ENCODE measurements at regions not wholly inside any gene's neighbourhood (a gene's known extent, or its start where the extent isn't known, plus 50 kb on each side); places are given as distances from the start of the nearest gene placed in this dataset.

- Histone ChIP-seq H3K27ac (ENCODE audit: low read depth, low read length) (no peak overlapping the region), H3K36me3 (ENCODE audit: control insufficient read depth, insufficient read depth, low read length) (no peaks in the 10 kb centered on the region), H3K27me3 (ENCODE audit: control insufficient read depth, insufficient read depth, low read length) (no peaks in the 10 kb centered on the region), H3K4me3 (ENCODE audit: low read length) (no peak overlapping the region), H3K4me1 (ENCODE audit: control insufficient read depth, insufficient read depth, low read length) (no peaks in the 10 kb centered on the region), H3K9ac (ENCODE audit: low read length) (no peak overlapping the region)
Measured at GRCh38 chr2:209367075-209367747, 56.6 kb upstream of the MAP2 start.

DNA sequence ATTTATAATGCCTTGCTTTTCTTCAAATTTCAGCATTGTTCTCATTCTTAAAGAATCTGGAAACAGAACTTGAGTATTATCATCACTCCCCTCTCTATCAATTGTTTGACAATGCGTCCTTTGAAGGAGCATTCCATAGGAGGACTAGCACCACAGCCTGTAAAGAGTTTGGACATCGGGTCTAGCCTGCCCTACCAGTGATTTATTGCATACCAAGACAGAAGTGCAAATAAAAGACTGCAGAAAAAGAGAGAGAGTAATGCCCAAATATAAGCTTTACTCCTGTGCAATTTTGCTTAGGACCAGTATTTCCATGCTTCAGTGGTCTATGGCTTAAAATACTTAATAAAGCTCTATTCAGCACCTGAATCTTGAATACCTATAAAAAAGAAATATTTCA is 55.4 kb upstream of the MAP2 start:
- Histone ChIP-seq H3K36me3 (ENCODE audit: control insufficient read depth, insufficient read depth, low read length) (no peaks in the 10 kb centered on the region), H3K4me3 (ENCODE audit: low read length) (no peak overlapping the region), H3K9ac (ENCODE audit: low read length) (no peak overlapping the region), H3K27ac (ENCODE audit: low read depth, low read length) (no peak overlapping the region), H3K4me1 (ENCODE audit: control insufficient read depth, insufficient read depth, low read length) (no peaks in the 10 kb centered on the region), H3K27me3 (ENCODE audit: control insufficient read depth, insufficient read depth, low read length) (no peaks in the 10 kb centered on the region)

- Histone ChIP-seq H3K4me1 (ENCODE audit: control insufficient read depth, insufficient read depth, low read length) (no peaks in the 10 kb centered on the region), H3K9ac (ENCODE audit: low read length) (no peak overlapping the region), H3K27me3 (ENCODE audit: control insufficient read depth, insufficient read depth, low read length) (no peaks in the 10 kb centered on the region), H3K36me3 (ENCODE audit: control insufficient read depth, insufficient read depth, low read length) (no peaks in the 10 kb centered on the region), H3K27ac (ENCODE audit: low read depth, low read length) (no peak overlapping the region), H3K4me3 (ENCODE audit: low read length) (no peak overlapping the region)
Measured at GRCh38 chr2:209368914-209369313, 54.9 kb upstream of the MAP2 start.

- H3K27me3 ChIP-seq (ENCODE audit: control insufficient read depth, insufficient read depth, low read length), result no peaks in the 10 kb centered on the region
- H3K9ac ChIP-seq (ENCODE audit: low read length), result no peak overlapping the region
- no peaks in the 10 kb centered on the region for H3K4me1 ChIP-seq (ENCODE audit: control insufficient read depth, insufficient read depth, low read length)
- H3K4me3 ChIP-seq (ENCODE audit: low read length), result no peak overlapping the region
- no peaks in the 10 kb centered on the region for H3K36me3 ChIP-seq (ENCODE audit: control insufficient read depth, insufficient read depth, low read length)
- no peak overlapping the region for H3K27ac ChIP-seq (ENCODE audit: low read depth, low read length)
Measured at GRCh38 chr2:209369656-209370055, 54.2 kb upstream of the MAP2 start.

- Histone ChIP-seq H3K4me3 (ENCODE audit: low read length) (no peak overlapping the region), H3K27ac (ENCODE audit: low read depth, low read length) (no peak overlapping the region), H3K36me3 (ENCODE audit: control insufficient read depth, insufficient read depth, low read length) (no peaks in the 10 kb centered on the region), H3K4me1 (ENCODE audit: control insufficient read depth, insufficient read depth, low read length) (no peaks in the 10 kb centered on the region), H3K27me3 (ENCODE audit: control insufficient read depth, insufficient read depth, low read length) (no peaks in the 10 kb centered on the region), H3K9ac (ENCODE audit: low read length) (no peak overlapping the region)
Measured at GRCh38 chr2:209371407-209371806, 52.4 kb upstream of the MAP2 start.

Data from rectal smooth muscle tissue (tissue), 1 donor.